Stimulated activated CD4-positive, alpha-beta T cell treated with anti-CD3 and anti-CD28 coated beads, Interleukin-1b, Interleukin-23, amount 100 ng/mL, for 24 hours (primary cell): ENCODE measurements at regions not wholly inside any gene's neighbourhood (a gene's known extent, or its start where the extent isn't known, plus 50 kb on each side); places are given as distances from the start of the nearest gene placed in this dataset.
"Not testable (repeated sequence)": the region's sequence is repeated elsewhere in the genome, so short reads cannot be mapped to it uniquely, and the experiment has no call there.

Experiments used
- DNase-seq, 4 experiments: peaks; one replicate each; pipeline ENCODE4 v3.0.0-alpha.2; 2020; ENCODE audit warnings: low read depth in 4 of 4, low spot score in 1 of 4

GRCh38 chr5:8839361-8840055, 706.4 kb downstream of the SEMA5A start:
- DNase-seq: no peak

- DNase-seq: no peak
Measured at GRCh38 chr5:8840237-8840636, 705.6 kb downstream of the SEMA5A start.

- DNase-seq: not testable (repeated sequence)
Measured at GRCh38 chr5:8840746-8841145, 705.1 kb downstream of the SEMA5A start.

GRCh38 chr5:8842971-8843551, 702.8 kb downstream of the SEMA5A start:
- DNase-seq: no peak

GRCh38 chr5:8843771-8844170, 702.1 kb downstream of the SEMA5A start:
- DNase-seq: no peak

GRCh38 chr5:8844206-8844605, 701.7 kb downstream of the SEMA5A start:
- DNase-seq: no peak

- DNase-seq: no peak
Measured at GRCh38 chr5:8844847-8845246, 701.0 kb downstream of the SEMA5A start.

- DNase-seq: no peak
Measured at GRCh38 chr5:8845296-8845695, 700.6 kb downstream of the SEMA5A start.

- no peak for DNase-seq
Measured at GRCh38 chr5:8848366-8848765, 697.5 kb downstream of the SEMA5A start.

- no peak for DNase-seq
Measured at GRCh38 chr5:8848997-8849594, 696.8 kb downstream of the SEMA5A start.

- no peak for DNase-seq
Measured at GRCh38 chr5:8851101-8851500, 694.8 kb downstream of the SEMA5A start.

GRCh38 chr5:8857051-8857450, 688.8 kb downstream of the SEMA5A start:
- no peak for DNase-seq

- DNase-seq: no peak
Measured at GRCh38 chr5:8861764-8862163, 684.1 kb downstream of the SEMA5A start.

- no peak for DNase-seq
Measured at GRCh38 chr5:8864053-8864452, 681.8 kb downstream of the SEMA5A start.

GRCh38 chr5:8865266-8865665, 680.6 kb downstream of the SEMA5A start:
- no peak for DNase-seq

- DNase-seq: no peak
Measured at GRCh38 chr5:8865686-8866374, 680.0 kb downstream of the SEMA5A start.

- no peak for DNase-seq
Measured at GRCh38 chr5:8868283-8868682, 677.6 kb downstream of the SEMA5A start.

GRCh38 chr5:8869932-8870331, 675.9 kb downstream of the SEMA5A start:
- DNase-seq: no peak

- DNase-seq: no peak
Measured at GRCh38 chr5:8870349-8870958, 675.4 kb downstream of the SEMA5A start.

GRCh38 chr5:8870959-8871355, 674.9 kb downstream of the SEMA5A start:
- DNase-seq: no peak

- DNase-seq: no peak
Measured at GRCh38 chr5:8871446-8871845, 674.4 kb downstream of the SEMA5A start.

- DNase-seq: no peak
Measured at GRCh38 chr5:8875722-8876121, 670.2 kb downstream of the SEMA5A start.
